Cardiac fibroblast (primary cell): ENCODE measurements at regions not wholly inside any gene's neighbourhood (a gene's known extent, or its start where the extent isn't known, plus 50 kb on each side); places are given as distances from the start of the nearest gene placed in this dataset.
"Not testable (repeated sequence)": the region's sequence is repeated elsewhere in the genome, so short reads cannot be mapped to it uniquely, and the experiment has no call there.

Experiments used
- DNase-seq, 2 donors: peaks; one replicate each; pipeline versions ENCODE4 v3.0.0 to v3.0.0-alpha.2; 2010; ENCODE audit warnings: low read depth in 2 of 2
- H3K4me3 ChIP-seq, 2 donors: replicated peaks in 1 of 2; 1 replicate in 1 of 2; 2 replicates in 1 of 2; pipeline ENCODE4 v1.5.1; 2011; ENCODE audit warnings: low read depth in 2 of 2, low read length in 2 of 2, mild to moderate bottlenecking in 2 of 2, moderate library complexity in 1 of 2
- TF ChIP-seq, protein P1 (sequence below): IDR thresholded peaks from one replicate; pipeline ENCODE4 v1.5.1; 2011; ENCODE audit warnings: low read depth, mild to moderate bottlenecking, low read length, inconsistent platforms

GRCh38 chr10:36748128-36748871, 377.1 kb upstream of the ANKRD30A start:
- TF ChIP-seq, protein P1, sequence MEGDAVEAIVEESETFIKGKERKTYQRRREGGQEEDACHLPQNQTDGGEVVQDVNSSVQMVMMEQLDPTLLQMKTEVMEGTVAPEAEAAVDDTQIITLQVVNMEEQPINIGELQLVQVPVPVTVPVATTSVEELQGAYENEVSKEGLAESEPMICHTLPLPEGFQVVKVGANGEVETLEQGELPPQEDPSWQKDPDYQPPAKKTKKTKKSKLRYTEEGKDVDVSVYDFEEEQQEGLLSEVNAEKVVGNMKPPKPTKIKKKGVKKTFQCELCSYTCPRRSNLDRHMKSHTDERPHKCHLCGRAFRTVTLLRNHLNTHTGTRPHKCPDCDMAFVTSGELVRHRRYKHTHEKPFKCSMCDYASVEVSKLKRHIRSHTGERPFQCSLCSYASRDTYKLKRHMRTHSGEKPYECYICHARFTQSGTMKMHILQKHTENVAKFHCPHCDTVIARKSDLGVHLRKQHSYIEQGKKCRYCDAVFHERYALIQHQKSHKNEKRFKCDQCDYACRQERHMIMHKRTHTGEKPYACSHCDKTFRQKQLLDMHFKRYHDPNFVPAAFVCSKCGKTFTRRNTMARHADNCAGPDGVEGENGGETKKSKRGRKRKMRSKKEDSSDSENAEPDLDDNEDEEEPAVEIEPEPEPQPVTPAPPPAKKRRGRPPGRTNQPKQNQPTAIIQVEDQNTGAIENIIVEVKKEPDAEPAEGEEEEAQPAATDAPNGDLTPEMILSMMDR = no peak
- DNase-seq = no peak
- H3K4me3 ChIP-seq = no peak overlapping the region

DNA sequence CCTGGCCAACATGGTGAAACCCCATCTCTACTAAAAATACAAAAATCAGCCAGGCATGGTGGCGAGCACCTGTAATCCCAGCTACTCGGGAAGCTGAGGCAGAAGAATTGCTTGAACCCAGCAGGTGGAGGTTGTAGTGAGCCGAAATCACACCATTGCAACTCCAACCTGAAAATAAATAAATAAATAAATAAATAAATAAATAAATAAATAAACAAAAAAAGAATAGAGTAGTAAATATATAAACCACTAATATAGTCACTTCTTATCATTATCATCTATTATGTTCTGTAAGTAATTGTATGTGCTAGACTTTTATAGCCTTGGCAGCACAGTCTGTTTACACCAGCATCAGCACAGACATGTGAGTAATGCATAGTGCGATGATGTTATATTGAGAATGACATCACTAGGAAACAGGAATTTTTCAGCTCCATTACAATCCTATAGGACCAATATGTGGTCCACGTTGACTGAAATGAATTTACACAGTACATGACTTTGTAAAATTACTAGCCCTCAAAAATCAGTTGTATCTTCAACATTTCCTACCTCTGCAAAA, 385.4 kb upstream of the ANKRD30A start:
- TF ChIP-seq, protein P1 = no peak
- no peak overlapping the region for H3K4me3 ChIP-seq
- peak in 1 of 2 donors; percentile 9 for DNase-seq

DNA sequence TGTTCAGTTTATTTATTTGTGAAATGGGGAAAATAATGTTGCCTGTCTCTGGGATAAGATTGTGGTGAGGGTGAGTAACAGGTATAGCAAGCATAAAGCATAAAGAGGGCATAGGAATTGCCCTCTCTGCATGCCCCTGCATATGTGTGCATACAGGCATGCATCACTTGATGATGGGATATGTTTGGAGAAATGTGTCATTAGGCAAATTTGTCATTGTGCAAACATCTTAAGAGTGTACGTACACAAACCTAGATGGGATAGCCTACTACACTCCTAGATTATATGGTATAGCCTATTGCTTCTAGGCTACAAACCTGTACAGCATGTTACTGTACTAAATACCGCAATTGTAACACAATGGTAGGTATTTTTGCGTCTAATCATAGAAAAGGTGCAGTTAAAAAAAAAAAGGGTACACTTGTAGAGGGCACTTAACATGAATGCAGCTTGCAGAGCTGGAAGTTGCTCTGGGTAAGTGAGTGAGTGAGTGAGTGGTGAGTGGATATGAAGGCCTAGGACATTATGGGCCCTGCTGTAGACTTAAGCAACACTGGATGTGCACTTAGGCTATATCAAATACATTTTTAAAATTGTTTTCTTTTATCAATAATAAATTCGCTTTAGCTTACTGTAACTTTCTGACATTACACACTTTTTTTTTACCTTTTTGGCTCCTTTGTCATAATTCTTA, 386.5 kb upstream of the ANKRD30A start:
- no peak for DNase-seq
- TF ChIP-seq, protein P1 = no peak
- no peak overlapping the region for H3K4me3 ChIP-seq

GRCh38 chr10:36736311-36736710, 389.1 kb upstream of the ANKRD30A start:
- DNase-seq = peak in 1 of 2 donors; percentile 32
- TF ChIP-seq, protein P1 = no peak

GRCh38 chr10:36734590-36734989, 390.8 kb upstream of the ANKRD30A start:
- DNase-seq, H3K4me3 ChIP-seq: not testable (repeated sequence)

More at GRCh38 chr10:36736311-36736710, 389.1 kb upstream of the ANKRD30A start:
- H3K4me3 ChIP-seq = no peak overlapping the region

DNA sequence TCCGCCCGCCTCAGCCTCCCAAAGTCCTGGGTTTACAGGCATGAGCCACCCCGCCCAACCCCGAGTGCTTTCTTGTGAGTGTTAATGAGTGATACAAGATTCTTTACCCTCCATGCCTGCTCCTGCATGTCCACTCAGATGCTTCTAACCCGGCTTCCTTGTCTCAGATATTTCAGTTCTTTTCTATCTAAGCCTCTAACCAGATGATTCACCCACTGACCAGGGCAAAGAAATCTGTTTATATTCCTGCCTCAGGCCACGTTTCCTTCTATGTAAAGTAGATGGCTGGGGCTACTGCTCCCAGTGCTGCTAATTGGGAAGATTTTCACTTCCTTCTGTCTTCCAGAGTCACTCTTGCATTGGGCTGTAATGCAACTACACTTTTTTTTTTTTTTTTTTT, 395.1 kb upstream of the ANKRD30A start:
- no peak overlapping the region for H3K4me3 ChIP-seq
- TF ChIP-seq, protein P1 = no peak
- DNase-seq = no peak

DNA sequence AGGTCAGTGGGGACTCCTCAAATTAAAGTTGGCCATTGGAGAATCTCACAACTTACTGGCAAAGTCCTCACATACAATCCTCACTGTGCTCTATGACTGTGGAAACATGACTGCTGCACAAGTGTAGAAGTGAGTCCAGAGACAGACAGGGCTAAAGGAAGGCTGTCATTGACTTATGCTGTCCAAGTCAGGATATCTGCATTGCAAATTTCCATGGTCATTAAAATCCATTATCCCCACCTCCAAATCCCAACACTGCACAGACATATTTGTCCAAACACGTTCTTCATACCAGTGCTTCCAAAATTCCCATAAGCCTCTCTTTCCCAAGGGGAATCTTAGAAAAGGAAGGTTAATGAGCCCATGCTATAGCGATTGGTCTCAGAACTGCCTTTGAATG, 396.8 kb upstream of the ANKRD30A start:
- DNase-seq = no peak
- H3K4me3 ChIP-seq = no peak overlapping the region
- TF ChIP-seq, protein P1 = no peak
